ENCODE measurements at regions not wholly inside any gene's neighbourhood (a gene's known extent, or its start where the extent isn't known, plus 50 kb on each side); places are given as distances from the start of the nearest gene placed in this dataset.

GRCh38 chrX:25241461-25241860 is 225.7 kb upstream of the ARX start:
- no peak for TF ChIP-seq CTCF (conservative IDR thresholded peaks at IDR 0.05; ENCODE audit: low read depth, low read length)
- TF ChIP-seq EZH2 (IDR thresholded peaks at IDR 0.05; ENCODE audit: borderline replicate concordance, low read depth, low read length, poor library complexity, severe bottlenecking) = no peak

Data from A673 (cell line).